Caco-2 (cell line): ENCODE measurements at regions not wholly inside any gene's neighbourhood (a gene's known extent, or its start where the extent isn't known, plus 50 kb on each side); places are given as distances from the start of the nearest gene placed in this dataset.

Experiments
- BruUV-seq: library from RNA; stranded (reverse); fragments of 400-500 nt; replicated peaks from 2 replicates; lab custom pipeline; 2021; lab: Mats Ljungman, UMichigan
- CTCF ChIA-PET: fragments of 300-600 bp; sonication (Branson Sonifier 250); formaldehyde crosslinking; loops from one replicate; lab custom pipeline; 2022; ENCODE audit warnings: antibody characterized with exemption; lab: Charles Lee
- POLR2A ChIA-PET: fragments of 300-600 bp; sonication (Branson Sonifier 250); formaldehyde crosslinking; loops from one replicate; lab custom pipeline; 2022; ENCODE audit warnings: antibody characterized with exemption; lab: Charles Lee
- DNase-seq, 2 experiments: peaks; one replicate each; pipeline versions ENCODE4 v3.0.0 to v3.0.0-alpha.2; 2020 to 2022
- H3K27me3 ChIP-seq: replicated peaks from 2 replicates; pipeline ENCODE4 v1.6.0; 2011; ENCODE audit warnings: low read length; ENCODE audit not compliant: control insufficient read depth, insufficient read depth
- H3K36me3 ChIP-seq: 2 replicates; pipeline ENCODE4 v1.5.1; 2011; ENCODE audit warnings: low read length; ENCODE audit not compliant: control insufficient read depth, insufficient read depth
- H3K4me1 ChIP-seq: fragments of 250-450 bp; sonication (Bioruptor Pico); 2 replicates; pipeline ENCODE4 v1.5.1; 2020; ENCODE audit warnings: mild to moderate bottlenecking
- H3K4me3 ChIP-seq: 2 replicates; pipeline ENCODE4 v1.5.1; 2011; ENCODE audit warnings: low read depth, mild to moderate bottlenecking, control low read depth, low read length
- H3K9me3 ChIP-seq: fragments of 250-450 bp; sonication (Bioruptor Pico); 2 replicates; pipeline ENCODE4 v1.5.1; 2020; ENCODE audit warnings: mild to moderate bottlenecking, moderate library complexity
- H3K27ac Mint-ChIP-seq: one replicate; pipeline ENCODE4 v1.8.0; 2022; ENCODE audit warnings: mixed read lengths; ENCODE audit not compliant: unreplicated experiment
- H3K27me3 Mint-ChIP-seq: one replicate; pipeline ENCODE4 v1.8.0; 2022; ENCODE audit warnings: mixed read lengths; ENCODE audit not compliant: insufficient read depth, unreplicated experiment
- H3K36me3 Mint-ChIP-seq: one replicate; pipeline ENCODE4 v1.8.0; 2022; ENCODE audit warnings: mild to moderate bottlenecking, mixed read lengths; ENCODE audit not compliant: insufficient read depth, unreplicated experiment
- H3K4me1 Mint-ChIP-seq: one replicate; pipeline ENCODE4 v1.8.0; 2022; ENCODE audit warnings: low read depth, mixed read lengths; ENCODE audit not compliant: unreplicated experiment
- H3K4me3 Mint-ChIP-seq: one replicate; pipeline ENCODE4 v1.8.0; 2022; ENCODE audit warnings: mild to moderate bottlenecking, moderate library complexity, mixed read lengths; ENCODE audit not compliant: unreplicated experiment
- H3K9me3 Mint-ChIP-seq: one replicate; pipeline ENCODE4 v1.8.0; 2022; ENCODE audit warnings: mixed read lengths; ENCODE audit not compliant: unreplicated experiment
- CTCF ChIP-seq, 2 experiments: fragments of 200-600 bp in 1 of 2; IDR thresholded peaks; 1 replicate in 1 of 2; 2 replicates in 1 of 2; pipeline versions ENCODE4 v1.5.1 to v1.8.0; 2011 to 2022; ENCODE audit warnings: antibody characterized with exemption in 1 of 2, control low read depth in 1 of 2, inconsistent platforms in 1 of 2, low read depth in 1 of 2, low read length in 1 of 2, mild to moderate bottlenecking in 1 of 2, moderate library complexity in 1 of 2; ENCODE audit not compliant: insufficient read depth in 1 of 2, severe bottlenecking in 1 of 2, unreplicated experiment in 1 of 2
- intact Hi-C: fragments of 100-400 bp; cut with micrococcal nuclease; formaldehyde crosslinking; loops from one replicate; pipeline ENCODE4 v1.10.0; 2022; ENCODE audit not compliant: unreplicated experiment

GRCh38 chr18:67654101-67654500, 137.6 kb upstream of the DSEL start:
- Histone ChIP-seq H3K27me3 (no peaks in the 10 kb centered on the region), H3K4me1 (no peaks in the 10 kb centered on the region), H3K36me3 (no peaks in the 10 kb centered on the region), H3K4me3 (no peak overlapping the region), H3K9me3 (no peaks in the 10 kb centered on the region)
- DNase-seq = no peak
- no peak overlapping the region for H3K27ac Mint-ChIP-seq
- intact Hi-C loops = no loop called here
- no TSS peak for BruUV-seq
- no peaks in the 10 kb centered on the region for H3K9me3 Mint-ChIP-seq
- no peak for TF ChIP-seq CTCF (IDR thresholded peaks at IDR 0.05; ENCODE audit: insufficient read depth in 1 of 2, low read depth in 1 of 2, low read length in 1 of 2, severe bottlenecking in 1 of 2, unreplicated experiment in 1 of 2)
- H3K4me3 Mint-ChIP-seq = no peak overlapping the region
- no peaks in the 10 kb centered on the region for H3K36me3 Mint-ChIP-seq
- POLR2A ChIA-PET = no interaction called here
- no peaks in the 10 kb centered on the region for H3K27me3 Mint-ChIP-seq
- CTCF ChIA-PET = no interaction called here
- H3K4me1 Mint-ChIP-seq = no peaks in the 10 kb centered on the region

GRCh38 chr18:67652288-67652687, 135.8 kb upstream of the DSEL start:
- Histone ChIP-seq H3K9me3 (no peaks in the 10 kb centered on the region), H3K27me3 (no peaks in the 10 kb centered on the region), H3K36me3 (no peaks in the 10 kb centered on the region), H3K4me1 (no peaks in the 10 kb centered on the region), H3K4me3 (no peak overlapping the region)
- POLR2A ChIA-PET = no interaction called here
- TF ChIP-seq CTCF (IDR thresholded peaks at IDR 0.05; ENCODE audit: insufficient read depth in 1 of 2, low read depth in 1 of 2, low read length in 1 of 2, severe bottlenecking in 1 of 2, unreplicated experiment in 1 of 2) = no peak
- CTCF ChIA-PET = no interaction called here
- no peaks in the 10 kb centered on the region for H3K36me3 Mint-ChIP-seq
- no peaks in the 10 kb centered on the region for H3K4me1 Mint-ChIP-seq
- no peaks in the 10 kb centered on the region for H3K27me3 Mint-ChIP-seq
- no peaks in the 10 kb centered on the region for H3K9me3 Mint-ChIP-seq
- intact Hi-C loops = no loop called here
- DNase-seq = no peak
- no TSS peak for BruUV-seq
- H3K4me3 Mint-ChIP-seq = no peak overlapping the region
- H3K27ac Mint-ChIP-seq = no peak overlapping the region

- H3K9me3 Mint-ChIP-seq = no peaks in the 10 kb centered on the region
- no peaks in the 10 kb centered on the region for H3K36me3 ChIP-seq
- no TSS peak for BruUV-seq
- intact Hi-C loops = no loop called here
- no peaks in the 10 kb centered on the region for H3K4me1 Mint-ChIP-seq
- no peak overlapping the region for H3K4me3 ChIP-seq
- H3K9me3 ChIP-seq = no peaks in the 10 kb centered on the region
- H3K4me3 Mint-ChIP-seq = no peak overlapping the region
- DNase-seq = no peak
- CTCF ChIA-PET = no interaction called here
- H3K27ac Mint-ChIP-seq = no peak overlapping the region
- POLR2A ChIA-PET = no interaction called here
- no peaks in the 10 kb centered on the region for H3K27me3 Mint-ChIP-seq
- H3K27me3 ChIP-seq = no peaks in the 10 kb centered on the region
- no peaks in the 10 kb centered on the region for H3K4me1 ChIP-seq
- no peak for TF ChIP-seq CTCF (IDR thresholded peaks at IDR 0.05; ENCODE audit: insufficient read depth in 1 of 2, low read depth in 1 of 2, low read length in 1 of 2, severe bottlenecking in 1 of 2, unreplicated experiment in 1 of 2)
- H3K36me3 Mint-ChIP-seq = no peaks in the 10 kb centered on the region
These were observed 134.9 kb upstream of the DSEL start for GRCh38 chr18:67651438-67651837.
